ENCODE measurements at regions not wholly inside any gene's neighbourhood (a gene's known extent, or its start where the extent isn't known, plus 50 kb on each side); places are given as distances from the start of the nearest gene placed in this dataset.

- no peak for DNase-seq (ENCODE audit: low read depth)
Measured at GRCh38 chr9:38313421-38313820, 79.1 kb upstream of the ALDH1B1 start.

GRCh38 chr9:38312406-38312805 lies 80.1 kb upstream of the ALDH1B1 start:
- no peak for DNase-seq (ENCODE audit: low read depth)

GRCh38 chr9:38311382-38312270 lies 80.9 kb upstream of the ALDH1B1 start:
- no peak for DNase-seq (ENCODE audit: low read depth)

GRCh38 chr9:38309324-38310195 lies 82.9 kb upstream of the ALDH1B1 start:
- no peak for DNase-seq (ENCODE audit: low read depth)

- no peak for DNase-seq (ENCODE audit: low read depth)
Measured at GRCh38 chr9:38308136-38308535, 84.4 kb upstream of the ALDH1B1 start.

GRCh38 chr9:38306899-38307298 lies 85.6 kb upstream of the ALDH1B1 start:
- no peak for DNase-seq (ENCODE audit: low read depth)

- no peak for DNase-seq (ENCODE audit: low read depth)
Measured at GRCh38 chr9:38305582-38305981, 86.9 kb upstream of the ALDH1B1 start.

GRCh38 chr9:38301376-38302106 lies 91.0 kb upstream of the ALDH1B1 start:
- DNase-seq (ENCODE audit: low read depth): no peak

- DNase-seq (ENCODE audit: low read depth): no peak
Measured at GRCh38 chr9:38299856-38300255, 92.6 kb upstream of the ALDH1B1 start.

- DNase-seq (ENCODE audit: low read depth): no peak
Measured at GRCh38 chr9:38298904-38299303, 93.6 kb upstream of the ALDH1B1 start.

- no peak for DNase-seq (ENCODE audit: low read depth)
Measured at GRCh38 chr9:38298503-38298902, 94.0 kb upstream of the ALDH1B1 start.

- DNase-seq (ENCODE audit: low read depth): no peak
Measured at GRCh38 chr9:38296807-38297206, 95.7 kb upstream of the ALDH1B1 start.

- DNase-seq (ENCODE audit: low read depth): no peak
Measured at GRCh38 chr9:38295764-38296163, 96.7 kb upstream of the ALDH1B1 start.

- no peak for DNase-seq (ENCODE audit: low read depth)
Measured at GRCh38 chr9:38294220-38294960, 98.1 kb upstream of the ALDH1B1 start.

GRCh38 chr9:38293022-38293421 lies 99.5 kb upstream of the ALDH1B1 start:
- no peak for DNase-seq (ENCODE audit: low read depth)

GRCh38 chr9:38292480-38292879 lies 100.0 kb upstream of the ALDH1B1 start:
- DNase-seq (ENCODE audit: low read depth): no peak

- no peak for DNase-seq (ENCODE audit: low read depth)
Measured at GRCh38 chr9:38289866-38290245, 102.6 kb upstream of the ALDH1B1 start.

GRCh38 chr9:38289236-38289865 lies 103.2 kb upstream of the ALDH1B1 start:
- no peak for DNase-seq (ENCODE audit: low read depth)

GRCh38 chr9:38288502-38288901 lies 104.0 kb upstream of the ALDH1B1 start:
- no peak for DNase-seq (ENCODE audit: low read depth)

- no peak for DNase-seq (ENCODE audit: low read depth)
Measured at GRCh38 chr9:38287420-38287985, 105.0 kb upstream of the ALDH1B1 start.

- no peak for DNase-seq (ENCODE audit: low read depth)
Measured at GRCh38 chr9:38286766-38287165, 105.7 kb upstream of the ALDH1B1 start.
